ENCODE measurements at regions not wholly inside any gene's neighbourhood (a gene's known extent, or its start where the extent isn't known, plus 50 kb on each side); places are given as distances from the start of the nearest gene placed in this dataset.
"Not testable (repeated sequence)": the region's sequence is repeated elsewhere in the genome, so short reads cannot be mapped to it uniquely, and the experiment has no call there.

GRCh38 chr7:112930787-112931186 lies 140.6 kb upstream of the TMEM168 start:
- DNase-seq, result peak; percentile 39 to 63

GRCh38 chr7:112929421-112929820 lies 139.2 kb upstream of the TMEM168 start:
- DNase-seq, result no peak

- DNase-seq, result no peak
Observed at GRCh38 chr7:112926018-112926417, 135.8 kb upstream of the TMEM168 start.

- DNase-seq, result not testable (repeated sequence)
Observed at GRCh38 chr7:112922546-112922945, 132.4 kb upstream of the TMEM168 start.

- DNase-seq, result not testable (repeated sequence)
Observed at GRCh38 chr7:112916431-112916830, 126.2 kb upstream of the TMEM168 start.

GRCh38 chr7:112908086-112908485 lies 117.9 kb upstream of the TMEM168 start:
- DNase-seq, result peak; percentile 17 to 51

- DNase-seq, result no peak
Observed at GRCh38 chr7:112907658-112908057, 117.5 kb upstream of the TMEM168 start.

GRCh38 chr7:112905950-112906349 lies 115.8 kb upstream of the TMEM168 start:
- no peak for DNase-seq

GRCh38 chr7:112905413-112905812 lies 115.2 kb upstream of the TMEM168 start:
- no peak for DNase-seq

GRCh38 chr7:112898432-112899290 lies 108.5 kb upstream of the TMEM168 start:
- peak; percentile 44 to 89 for DNase-seq

GRCh38 chr7:112897839-112898431 lies 107.7 kb upstream of the TMEM168 start:
- DNase-seq, result no peak

- DNase-seq, result no peak
Observed at GRCh38 chr7:112896026-112896601, 105.9 kb upstream of the TMEM168 start.

GRCh38 chr7:112892263-112892662 lies 102.1 kb upstream of the TMEM168 start:
- no peak for DNase-seq

GRCh38 chr7:112891698-112892097 lies 101.5 kb upstream of the TMEM168 start:
- DNase-seq, result no peak

GRCh38 chr7:112889834-112890438 lies 99.7 kb upstream of the TMEM168 start:
- no peak for DNase-seq

GRCh38 chr7:112889268-112889667 lies 99.1 kb upstream of the TMEM168 start:
- no peak for DNase-seq

GRCh38 chr7:112888781-112889180 lies 98.6 kb upstream of the TMEM168 start:
- DNase-seq, result no peak

- no peak for DNase-seq
Observed at GRCh38 chr7:112887976-112888375, 97.8 kb upstream of the TMEM168 start.

- no peak for DNase-seq
Observed at GRCh38 chr7:112887337-112887736, 97.1 kb upstream of the TMEM168 start.

GRCh38 chr7:112886208-112886607 lies 96.0 kb upstream of the TMEM168 start:
- DNase-seq, result no peak

GRCh38 chr7:112882991-112883390 lies 92.8 kb upstream of the TMEM168 start:
- DNase-seq, result no peak

GRCh38 chr7:112882511-112882910 lies 92.3 kb upstream of the TMEM168 start:
- DNase-seq, result no peak

- DNase-seq, result no peak
Observed at GRCh38 chr7:112882022-112882421, 91.8 kb upstream of the TMEM168 start.

All from NCI-H526 (cell line).